GM18861 (cell line): ENCODE measurements at regions not wholly inside any gene's neighbourhood (a gene's known extent, or its start where the extent isn't known, plus 50 kb on each side); places are given as distances from the start of the nearest gene placed in this dataset.

Experiments
- ATAC-seq: cut with Tn5 transposase; IDR thresholded peaks from one replicate; pipeline ENCODE4 v1.9.1; 2021; ENCODE audit not compliant: unreplicated experiment

DNA sequence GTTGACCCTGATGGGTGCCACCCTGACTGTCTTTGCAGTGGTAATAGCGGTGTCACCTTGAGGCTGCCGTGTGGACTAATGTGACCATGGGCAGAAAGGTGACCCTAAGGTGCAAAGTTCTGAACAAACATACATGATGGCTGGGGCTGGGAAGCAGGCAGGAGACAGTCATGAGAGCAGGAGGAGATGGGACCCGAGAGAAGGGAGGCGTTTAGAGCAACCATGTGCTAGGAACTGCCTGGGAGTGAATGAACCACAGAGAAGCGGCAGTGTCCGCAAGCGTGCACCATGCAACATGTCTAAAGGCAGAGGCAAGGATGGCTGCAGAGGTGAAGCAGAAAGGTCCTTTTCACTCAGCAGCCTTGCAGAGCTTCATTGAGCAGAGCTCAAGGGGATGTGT, 113.1 kb upstream of the GDF10 start:
- ATAC-seq = no peak

- no peak for ATAC-seq
These were observed 112.4 kb upstream of the GDF10 start for GRCh38 chr10:47187592-47187991.

- no peak for ATAC-seq
These were observed 111.8 kb upstream of the GDF10 start for GRCh38 chr10:47188156-47188555.

GRCh38 chr10:47189802-47190201, 110.2 kb upstream of the GDF10 start:
- no peak for ATAC-seq

- ATAC-seq = no peak
These were observed 109.7 kb upstream of the GDF10 start for GRCh38 chr10:47190301-47190700.

DNA sequence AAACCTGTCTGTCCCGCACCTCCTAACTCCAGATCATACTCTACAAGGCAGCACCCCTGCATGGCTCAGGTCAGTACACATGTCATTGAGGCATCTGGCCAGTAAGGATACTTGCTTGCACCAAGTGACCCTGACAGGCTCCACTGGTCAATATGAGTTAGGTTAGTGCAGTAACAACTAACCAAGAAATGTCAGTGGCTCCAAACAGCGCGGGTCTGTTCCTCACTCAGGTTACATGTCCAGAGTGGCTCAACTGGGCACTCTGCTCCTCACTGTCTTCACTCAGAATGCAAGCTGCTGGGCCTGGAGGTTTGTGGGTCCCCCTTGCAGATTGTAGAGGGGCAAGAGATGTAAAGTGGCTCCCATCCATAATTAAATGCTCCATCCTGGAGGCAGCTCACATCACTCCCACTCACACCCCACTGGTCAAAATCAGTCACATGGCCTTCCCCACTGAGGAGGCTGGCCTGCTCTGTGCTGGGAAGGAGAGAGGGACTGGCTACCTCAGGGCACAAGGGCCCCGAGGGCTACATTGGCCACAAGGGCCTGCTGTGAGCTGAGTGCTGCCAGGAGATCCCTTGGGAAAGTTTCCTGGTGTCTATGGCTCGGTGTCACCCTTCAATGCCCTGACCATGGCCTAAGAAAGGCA, 109.1 kb upstream of the GDF10 start:
- no peak for ATAC-seq

DNA sequence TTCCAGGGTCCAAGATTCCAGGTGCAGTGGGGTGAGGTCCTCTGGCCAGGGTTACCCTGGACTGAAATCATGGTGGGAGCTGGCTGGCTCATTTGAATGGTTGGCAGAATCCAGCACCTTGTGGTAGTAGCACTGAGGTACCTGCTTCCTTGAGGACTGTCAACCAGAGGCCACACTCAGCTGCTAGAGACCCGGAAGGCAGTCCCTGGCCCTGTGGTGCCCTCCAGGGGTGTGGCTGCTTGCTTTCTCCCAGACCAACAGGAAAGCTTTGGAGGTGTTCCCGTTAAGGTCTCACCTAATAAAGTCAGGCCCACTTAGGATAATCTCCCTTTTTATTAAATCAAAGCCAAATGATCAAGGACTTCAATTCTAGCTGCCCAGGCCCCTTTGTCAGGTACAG, 107.7 kb upstream of the GDF10 start:
- no peak for ATAC-seq

DNA sequence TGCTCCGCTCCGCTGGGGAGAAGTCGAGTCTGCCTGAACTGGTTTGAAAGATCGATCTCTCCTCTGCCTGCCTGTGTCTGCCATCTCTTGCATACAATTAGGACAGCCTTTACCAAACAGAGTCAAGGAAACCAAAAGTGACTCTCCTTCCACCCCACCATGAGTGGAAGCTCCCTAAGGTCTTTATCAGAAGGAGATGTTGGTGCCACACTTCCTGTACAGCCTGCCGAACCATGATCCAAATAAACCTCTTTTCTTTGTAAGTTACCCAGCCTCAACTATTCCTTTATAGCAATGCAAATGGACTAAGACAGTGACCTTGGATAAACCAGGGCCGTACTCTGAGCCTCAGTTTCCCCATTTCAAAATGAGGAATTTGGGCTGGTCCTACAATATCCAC, 106.3 kb upstream of the GDF10 start:
- no peak for ATAC-seq

DNA sequence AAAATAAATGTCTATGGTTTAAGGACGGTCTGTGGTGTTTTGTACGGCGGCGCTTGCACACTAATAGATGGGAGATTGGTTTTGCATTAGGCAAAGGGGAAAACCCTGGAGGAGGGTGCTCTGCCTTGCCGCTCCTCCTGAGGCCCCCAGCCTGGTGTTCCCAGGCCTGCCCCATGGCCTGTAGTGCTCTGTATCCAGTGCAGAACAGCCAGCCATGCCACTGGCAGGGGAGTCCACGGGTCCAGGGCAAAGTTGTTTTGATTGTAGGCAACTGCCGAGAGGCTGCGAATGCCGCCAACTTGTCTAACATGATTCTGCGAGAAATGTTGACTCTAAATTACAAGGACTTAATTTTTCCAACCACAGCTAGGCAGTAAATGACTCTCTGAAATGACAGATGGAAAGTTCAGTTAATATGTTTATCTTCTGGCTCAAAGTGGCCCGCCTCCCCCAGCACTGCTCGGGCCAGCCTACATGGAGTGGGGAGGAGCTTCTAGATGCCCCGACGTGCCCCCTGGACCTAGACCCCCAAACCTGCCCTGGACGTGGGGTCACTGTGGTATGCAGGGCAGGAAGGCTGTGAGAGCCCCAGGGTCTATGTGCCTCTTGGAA, 104.6 kb upstream of the GDF10 start:
- ATAC-seq = no peak

GRCh38 chr10:47196691-47197090, 103.3 kb upstream of the GDF10 start:
- no peak for ATAC-seq

- no peak for ATAC-seq
These were observed 101.8 kb upstream of the GDF10 start for GRCh38 chr10:47198221-47198620.

- ATAC-seq = no peak
These were observed 94.8 kb upstream of the GDF10 start for GRCh38 chr10:47205192-47205591.

- ATAC-seq = peak; percentile 60
These were observed 93.3 kb upstream of the GDF10 start for GRCh38 chr10:47206449-47207280.

DNA sequence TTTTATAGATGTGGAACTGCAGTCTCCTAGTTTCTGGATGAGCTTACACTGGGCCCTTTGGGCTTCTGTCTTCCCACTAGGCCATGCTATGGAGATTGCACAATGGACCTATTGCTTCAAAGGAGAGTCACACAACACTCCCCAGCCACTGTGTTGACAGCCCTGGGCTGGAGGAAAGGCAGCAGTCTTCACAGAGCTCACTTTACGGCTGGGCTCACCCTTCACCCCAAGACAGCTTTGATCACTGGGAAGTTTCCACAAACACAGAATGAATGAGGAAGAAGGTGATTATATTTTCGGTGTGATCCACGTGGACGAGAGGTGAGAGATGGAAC, 92.7 kb upstream of the GDF10 start:
- no peak for ATAC-seq

DNA sequence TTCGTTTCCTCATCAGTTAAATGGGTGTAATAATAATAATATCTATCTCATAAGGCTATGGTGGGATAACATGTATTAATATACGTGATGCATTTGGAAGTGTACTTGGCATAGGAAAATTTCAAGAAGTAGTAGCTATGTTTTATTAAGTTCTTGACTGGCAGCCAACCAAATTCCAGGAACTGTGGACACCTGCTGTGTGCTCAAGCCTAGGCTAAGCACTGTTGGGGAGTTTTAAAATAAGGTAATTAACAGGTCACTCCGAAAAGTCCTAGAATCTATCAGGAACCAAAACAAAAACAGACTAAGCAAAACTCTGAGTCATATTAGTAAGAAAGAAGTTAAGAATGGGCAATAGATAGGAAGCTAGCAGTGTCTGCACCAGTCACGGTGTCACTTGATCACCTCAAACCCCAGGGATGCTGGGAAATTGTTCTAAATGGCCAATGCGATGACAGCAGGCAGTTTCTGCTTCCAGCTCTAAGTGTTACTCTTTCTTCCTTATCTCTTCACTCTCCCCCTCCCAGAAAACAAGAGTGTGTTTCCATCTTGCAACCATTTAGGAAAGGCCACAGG, 92.0 kb upstream of the GDF10 start:
- ATAC-seq = no peak

DNA sequence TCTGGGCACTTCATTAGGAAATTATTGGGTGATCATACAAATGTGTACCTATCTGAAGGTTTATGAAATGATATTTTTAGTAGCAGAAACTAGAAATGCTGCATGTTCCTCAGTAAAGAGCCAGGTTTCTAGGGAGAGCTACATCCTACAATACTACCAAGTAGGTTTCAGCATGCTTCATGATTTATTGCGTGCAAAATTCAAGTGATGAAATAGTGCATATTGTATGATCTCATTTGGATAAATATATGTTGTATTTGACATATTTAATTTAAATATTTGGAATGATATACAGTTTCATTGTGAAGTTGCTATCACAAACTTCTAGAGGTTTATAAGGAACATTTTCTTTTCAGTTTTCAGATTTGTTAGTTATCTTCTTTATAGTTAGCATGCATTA, 90.5 kb upstream of the GDF10 start:
- no peak for ATAC-seq

DNA sequence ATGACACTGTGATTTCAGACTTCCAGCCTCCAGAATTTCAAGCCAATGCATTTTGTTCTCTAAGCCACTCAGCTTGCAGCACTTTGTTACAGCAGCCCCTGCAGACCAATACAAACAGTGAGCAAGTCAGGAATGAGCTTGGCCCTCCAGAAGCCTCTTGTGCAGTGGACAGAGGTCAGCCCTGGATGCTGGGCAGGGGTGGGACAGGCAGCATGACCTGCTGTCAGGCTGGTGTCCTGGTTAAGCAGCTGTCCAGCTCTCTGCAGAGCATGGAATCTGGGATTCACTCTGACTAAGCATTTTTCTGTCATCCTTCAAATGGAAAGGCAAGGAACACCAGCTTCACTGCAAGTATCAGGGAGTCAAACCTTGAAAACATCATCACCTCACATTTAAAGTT, 85.5 kb upstream of the GDF10 start:
- ATAC-seq = no peak

GRCh38 chr10:47217113-47217512, 82.9 kb upstream of the GDF10 start:
- ATAC-seq = no peak

- ATAC-seq = no peak
These were observed 81.2 kb upstream of the GDF10 start for GRCh38 chr10:47218803-47219202.

DNA sequence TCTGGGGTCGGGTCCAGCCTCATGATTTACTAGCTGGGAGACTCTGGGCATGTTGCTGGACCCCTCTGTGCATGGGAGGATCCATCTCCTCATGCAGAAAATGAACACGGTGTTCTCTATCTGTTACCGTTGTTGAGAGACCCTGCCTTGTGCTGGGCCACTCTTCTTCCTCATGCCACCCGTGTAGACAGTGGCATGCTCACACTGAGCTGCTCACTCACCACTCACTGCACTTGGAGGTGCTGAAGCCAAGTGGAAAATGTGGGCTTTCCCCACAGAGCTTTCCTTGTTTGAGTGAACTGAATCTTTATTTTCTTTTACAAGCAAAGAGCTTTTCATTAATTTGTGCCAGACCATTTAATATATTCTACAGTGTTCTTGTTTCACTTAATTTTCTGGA, 77.5 kb upstream of the GDF10 start:
- ATAC-seq = no peak

GRCh38 chr10:47223236-47223635, 76.8 kb upstream of the GDF10 start:
- no peak for ATAC-seq
